ENCODE measurements at regions not wholly inside any gene's neighbourhood (a gene's known extent, or its start where the extent isn't known, plus 50 kb on each side); places are given as distances from the start of the nearest gene placed in this dataset.
A peak's percentile ranks its signal among the peaks of the same experiment; 100 is the strongest.

GRCh38 chr5:149429839-149430721, 51.0 kb upstream of the IL17B start (continued):
- no peak for TF ChIP-seq HOXA7 (CRISPR knock-in tag; IDR thresholded peaks at IDR 0.05)
- peak; percentile 7; the same call in 1 of the 2 replicates for TF ChIP-seq NCOA2 (CRISPR knock-in tag; IDR thresholded peaks at IDR 0.05)
- TF ChIP-seq GABPA (IDR thresholded peaks at IDR 0.05; ENCODE audit: low read depth, low read length): peak; percentile 76
- peak; percentile 94 for TF ChIP-seq GABPA (CRISPR knock-in tag; IDR thresholded peaks at IDR 0.05; ENCODE audit: low read depth)
- TF ChIP-seq ZNF652 (CRISPR knock-in tag; IDR thresholded peaks at IDR 0.05; ENCODE audit: borderline replicate concordance, low read depth): peak; percentile 47
- TF ChIP-seq KIAA2018 (CRISPR knock-in tag; IDR thresholded peaks at IDR 0.05; ENCODE audit: borderline replicate concordance): 0 out of 2 replicates have a peak, but pooled peaks have one; percentile 9
- no peak for TF ChIP-seq ZNF704 (CRISPR knock-in tag; IDR thresholded peaks at IDR 0.05; ENCODE audit: borderline replicate concordance)
- 0 out of 2 replicates have a peak, but pooled peaks have one; percentile 42 for TF ChIP-seq DPF2 (CRISPR knock-in tag; IDR thresholded peaks at IDR 0.05; ENCODE audit: borderline replicate concordance, low read depth)
- TF ChIP-seq NR2F6 (IDR thresholded peaks at IDR 0.05): peak; percentile 87
- peak; percentile 86 for TF ChIP-seq NR2F6 (CRISPR knock-in tag; IDR thresholded peaks at IDR 0.05)
- peak; percentile 87 for TF ChIP-seq ZNF574 (CRISPR knock-in tag; IDR thresholded peaks at IDR 0.05)
- no peak for TF ChIP-seq PHB2 (IDR thresholded peaks at IDR 0.05; ENCODE audit: partially characterized antibody)
- no peak for TF ChIP-seq ZFP41 (CRISPR knock-in tag; IDR thresholded peaks at IDR 0.05; ENCODE audit: borderline replicate concordance)
- TF ChIP-seq SAFB2 (CRISPR knock-in tag; IDR thresholded peaks at IDR 0.05; ENCODE audit: borderline replicate concordance, low read depth): no peak; the same call in 1 of the 2 replicates
- TF ChIP-seq, protein P1, sequence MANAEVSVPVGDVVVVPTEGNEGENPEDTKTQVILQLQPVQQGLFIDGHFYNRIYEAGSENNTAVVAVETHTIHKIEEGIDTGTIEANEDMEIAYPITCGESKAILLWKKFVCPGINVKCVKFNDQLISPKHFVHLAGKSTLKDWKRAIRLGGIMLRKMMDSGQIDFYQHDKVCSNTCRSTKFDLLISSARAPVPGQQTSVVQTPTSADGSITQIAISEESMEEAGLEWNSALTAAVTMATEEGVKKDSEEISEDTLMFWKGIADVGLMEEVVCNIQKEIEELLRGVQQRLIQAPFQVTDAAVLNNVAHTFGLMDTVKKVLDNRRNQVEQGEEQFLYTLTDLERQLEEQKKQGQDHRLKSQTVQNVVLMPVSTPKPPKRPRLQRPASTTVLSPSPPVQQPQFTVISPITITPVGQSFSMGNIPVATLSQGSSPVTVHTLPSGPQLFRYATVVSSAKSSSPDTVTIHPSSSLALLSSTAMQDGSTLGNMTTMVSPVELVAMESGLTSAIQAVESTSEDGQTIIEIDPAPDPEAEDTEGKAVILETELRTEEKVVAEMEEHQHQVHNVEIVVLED (CRISPR knock-in tag; IDR thresholded peaks at IDR 0.05; ENCODE audit: borderline replicate concordance): peak; percentile 19; the same call in 1 of the 2 replicates
